ENCODE measurements at regions not wholly inside any gene's neighbourhood (a gene's known extent, or its start where the extent isn't known, plus 50 kb on each side); places are given as distances from the start of the nearest gene placed in this dataset.

GRCh38 chr6:91485047-91485446, 898.2 kb upstream of the MAP3K7 start:
- no peaks in the 10 kb centered on the region for H3K4me1 ChIP-seq (ENCODE audit: control insufficient read depth in 4 of 4, insufficient read depth in 4 of 4, low read length in 3 of 4)
- H3K36me3 ChIP-seq (ENCODE audit: control insufficient read depth in 4 of 4, insufficient read depth in 3 of 4, low read depth in 1 of 4, low read length in 3 of 4), result no peaks in the 10 kb centered on the region
- no peak for TF ChIP-seq ZBTB33 (IDR thresholded peaks at IDR 0.05)
- TF ChIP-seq FOXA1 (IDR thresholded peaks at IDR 0.05), result no peak
- no peak for TF ChIP-seq EGR1 (IDR thresholded peaks at IDR 0.05; ENCODE audit: low read depth in 2 of 2)
- H3K9me3 ChIP-seq (ENCODE audit: control insufficient read depth in 4 of 4, low read length in 3 of 4), result no peaks in the 10 kb centered on the region
- 67% methylated on average over 1 of the region's 1 CpG for WGBS
- no peaks in the 10 kb centered on the region for H3K27me3 ChIP-seq (ENCODE audit: control insufficient read depth in 4 of 4, insufficient read depth in 4 of 4, low read length in 3 of 4)
- H3K9ac ChIP-seq (ENCODE audit: low read depth in 1 of 2, low read length in 2 of 2), result no peak overlapping the region
- no peak overlapping the region for H3K27ac ChIP-seq (ENCODE audit: low read depth in 1 of 2, low read length in 2 of 2)
- DNase-seq (ENCODE audit: low spot score), result no peak
- H3K4me3 ChIP-seq (ENCODE audit: low read depth in 1 of 3, low read length in 3 of 3), result no peak overlapping the region

- Histone ChIP-seq H3K4me1 (ENCODE audit: control insufficient read depth in 4 of 4, insufficient read depth in 4 of 4, low read length in 3 of 4) (no peaks in the 10 kb centered on the region), H3K36me3 (ENCODE audit: control insufficient read depth in 4 of 4, insufficient read depth in 3 of 4, low read depth in 1 of 4, low read length in 3 of 4) (no peaks in the 10 kb centered on the region), H3K9ac (ENCODE audit: low read depth in 1 of 2, low read length in 2 of 2) (no peak overlapping the region), H3K27me3 (ENCODE audit: control insufficient read depth in 4 of 4, insufficient read depth in 4 of 4, low read length in 3 of 4) (no peaks in the 10 kb centered on the region), H3K9me3 (ENCODE audit: control insufficient read depth in 4 of 4, low read length in 3 of 4) (no peaks in the 10 kb centered on the region), H3K27ac (ENCODE audit: low read depth in 1 of 2, low read length in 2 of 2) (no peak overlapping the region), H3K4me3 (ENCODE audit: low read depth in 1 of 3, low read length in 3 of 3) (no peak overlapping the region)
- 64% methylated on average over 6 of the region's 6 CpGs for WGBS
- TF ChIP-seq RXRA (IDR thresholded peaks at IDR 0.05), result no peak
- DNase-seq (ENCODE audit: low spot score), result no peak
Measured at GRCh38 chr6:91483415-91484105, 896.7 kb upstream of the MAP3K7 start.

- H3K27ac ChIP-seq (ENCODE audit: low read depth in 1 of 2, low read length in 2 of 2), result no peak overlapping the region
- H3K4me3 ChIP-seq (ENCODE audit: low read depth in 1 of 3, low read length in 3 of 3), result no peak overlapping the region
- DNase-seq (ENCODE audit: low spot score), result no peak
- H3K27me3 ChIP-seq (ENCODE audit: control insufficient read depth in 4 of 4, insufficient read depth in 4 of 4, low read length in 3 of 4), result no peaks in the 10 kb centered on the region
- H3K4me1 ChIP-seq (ENCODE audit: control insufficient read depth in 4 of 4, insufficient read depth in 4 of 4, low read length in 3 of 4), result no peaks in the 10 kb centered on the region
- H3K9me3 ChIP-seq (ENCODE audit: control insufficient read depth in 4 of 4, low read length in 3 of 4), result no peaks in the 10 kb centered on the region
- TF ChIP-seq RAD21 (IDR thresholded peaks at IDR 0.05) (no peak), JUND (IDR thresholded peaks at IDR 0.05) (no peak), REST (IDR thresholded peaks at IDR 0.05) (no peak), EGR1 (IDR thresholded peaks at IDR 0.05; ENCODE audit: low read depth in 2 of 2) (no peak), ATF3 (IDR thresholded peaks at IDR 0.05) (no peak), NR2F2 (IDR thresholded peaks at IDR 0.05) (no peak), HNF4A (conservative IDR thresholded peaks at IDR 0.05) (no peak), GABPA (IDR thresholded peaks at IDR 0.05 in 1 of 2, conservative IDR thresholded peaks at IDR 0.05 in 1 of 2) (no peak), YY1 (IDR thresholded peaks at IDR 0.05) (no peak), ZBTB33 (IDR thresholded peaks at IDR 0.05) (no peak), FOXA1 (IDR thresholded peaks at IDR 0.05) (no peak), FOXA2 (IDR thresholded peaks at IDR 0.05) (no peak), SP1 (IDR thresholded peaks at IDR 0.05) (no peak), CTCF (IDR thresholded peaks at IDR 0.05; ENCODE audit: low read depth, low read length, missing input control) (no peak)
- H3K9ac ChIP-seq (ENCODE audit: low read depth in 1 of 2, low read length in 2 of 2), result no peak overlapping the region
- H3K36me3 ChIP-seq (ENCODE audit: control insufficient read depth in 4 of 4, insufficient read depth in 3 of 4, low read depth in 1 of 4, low read length in 3 of 4), result no peaks in the 10 kb centered on the region
- 45% methylated on average over 1 of the region's 1 CpG for WGBS
Measured at GRCh38 chr6:91482498-91482897, 895.6 kb upstream of the MAP3K7 start.

Data from liver (tissue), 8 donors.